NT2/D1 (cell line): ENCODE measurements at regions not wholly inside any gene's neighbourhood (a gene's known extent, or its start where the extent isn't known, plus 50 kb on each side); places are given as distances from the start of the nearest gene placed in this dataset.

ENCODE experiments used
- SUZ12 ChIP-seq: IDR thresholded peaks from 2 replicates; pipeline ENCODE4 v1.6.1; 2011; ENCODE audit not compliant: insufficient read length, insufficient read depth; ENCODE audit errors: extremely low read depth
- YY1 ChIP-seq: IDR thresholded peaks from 2 replicates; pipeline ENCODE4 v1.6.1; 2011; ENCODE audit not compliant: insufficient read length, insufficient read depth
- ZNF274 ChIP-seq: IDR thresholded peaks from 2 replicates; pipeline ENCODE4 v1.6.1; 2011; ENCODE audit warnings: mild to moderate bottlenecking, low read depth, low read length

- TF ChIP-seq YY1: no peak
- TF ChIP-seq ZNF274: no peak
- TF ChIP-seq SUZ12: no peak
These were observed 842.5 kb downstream of the FLRT2 start for GRCh38 chr14:86372402-86372801.
